IMR-90 (cell line): ENCODE measurements at regions not wholly inside any gene's neighbourhood (a gene's known extent, or its start where the extent isn't known, plus 50 kb on each side); places are given as distances from the start of the nearest gene placed in this dataset.

Experiments used
- BHLHE40 ChIP-seq: fragments of 150-350 bp; IDR thresholded peaks from 2 replicates; pipeline ENCODE4 v1.6.1; 2016; ENCODE audit warnings: mild to moderate bottlenecking, low read depth, low read length
- CEBPB ChIP-seq: IDR thresholded peaks from 2 replicates; pipeline ENCODE4 v1.6.1; 2012; ENCODE audit warnings: low read depth, low read length, improper control_type of control experiment
- ELK1 ChIP-seq: fragments of 150-350 bp; IDR thresholded peaks from 2 replicates; pipeline ENCODE4 v1.6.1; 2016; ENCODE audit warnings: low read depth, mild to moderate bottlenecking, low read length, moderate library complexity, borderline replicate concordance
- MAFK ChIP-seq: IDR thresholded peaks from 2 replicates; pipeline ENCODE4 v1.6.1; 2012; ENCODE audit warnings: low read depth, low read length, improper control_type of control experiment
- MAZ ChIP-seq: IDR thresholded peaks from 2 replicates; pipeline ENCODE4 v1.6.1; 2012; ENCODE audit warnings: low read depth, mild to moderate bottlenecking, low read length, improper control_type of control experiment, moderate library complexity, borderline replicate concordance
- MXI1 ChIP-seq: IDR thresholded peaks from 2 replicates; pipeline ENCODE4 v1.6.1; 2012; ENCODE audit warnings: low read depth, mild to moderate bottlenecking, low read length, moderate library complexity, borderline replicate concordance
- NFE2L2 ChIP-seq: fragments of 150-350 bp; IDR thresholded peaks from 2 replicates; pipeline ENCODE4 v1.6.1; 2016; ENCODE audit warnings: low read depth, mild to moderate bottlenecking, low read length
- POLR2A ChIP-seq: IDR thresholded peaks from 2 replicates; pipeline ENCODE4 v1.6.1; 2012; ENCODE audit warnings: mild to moderate bottlenecking, low read depth, low read length
- RAD21 ChIP-seq: IDR thresholded peaks from 2 replicates; pipeline ENCODE4 v1.6.1; 2012; ENCODE audit warnings: low read length, improper control_type of control experiment
- RCOR1 ChIP-seq: IDR thresholded peaks from 2 replicates; pipeline ENCODE4 v1.6.1; 2012; ENCODE audit warnings: mild to moderate bottlenecking, low read length, improper control_type of control experiment; ENCODE audit not compliant: insufficient replicate concordance
- RFX5 ChIP-seq: IDR thresholded peaks from 2 replicates; pipeline ENCODE4 v1.8.0; 2012; ENCODE audit warnings: low read depth, mild to moderate bottlenecking, low read length, moderate library complexity
- SMC3 ChIP-seq: fragments of 150-350 bp; IDR thresholded peaks from 2 replicates; pipeline ENCODE4 v1.6.1; 2016; ENCODE audit warnings: low read depth, mild to moderate bottlenecking, antibody characterized with exemption, low read length, moderate library complexity
- USF2 ChIP-seq: fragments of 150-350 bp; IDR thresholded peaks from 2 replicates; pipeline ENCODE4 v1.6.1; 2017; ENCODE audit warnings: mild to moderate bottlenecking, antibody characterized with exemption, low read length, low read depth
- TF ChIP-seq, protein P1 (sequence below): conservative IDR thresholded peaks from 2 replicates; pipeline ENCODE4 v1.5.1; 2012; ENCODE audit warnings: mild to moderate bottlenecking, low read depth, low read length, improper control_type of control experiment

DNA sequence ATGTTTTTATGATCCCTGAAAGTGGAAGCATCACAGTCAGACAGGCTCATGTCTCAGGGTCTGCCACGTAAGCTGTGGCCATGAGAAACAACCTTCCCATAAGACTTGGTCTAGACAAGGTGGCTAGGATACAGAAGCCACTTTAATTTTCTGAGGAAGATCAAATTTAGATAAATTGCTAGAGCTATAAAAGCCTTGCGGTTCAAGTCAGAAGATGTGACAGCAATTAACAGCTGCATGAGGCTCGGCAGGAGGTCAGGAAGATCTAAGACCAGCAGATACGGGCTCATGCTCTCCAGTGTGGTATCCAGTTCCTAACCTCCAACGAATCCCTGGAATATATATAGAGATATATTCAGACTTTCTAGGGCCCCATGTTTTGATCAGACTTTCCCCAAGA, 577.1 kb downstream of the PLPP3 start:
- TF ChIP-seq, protein P1, sequence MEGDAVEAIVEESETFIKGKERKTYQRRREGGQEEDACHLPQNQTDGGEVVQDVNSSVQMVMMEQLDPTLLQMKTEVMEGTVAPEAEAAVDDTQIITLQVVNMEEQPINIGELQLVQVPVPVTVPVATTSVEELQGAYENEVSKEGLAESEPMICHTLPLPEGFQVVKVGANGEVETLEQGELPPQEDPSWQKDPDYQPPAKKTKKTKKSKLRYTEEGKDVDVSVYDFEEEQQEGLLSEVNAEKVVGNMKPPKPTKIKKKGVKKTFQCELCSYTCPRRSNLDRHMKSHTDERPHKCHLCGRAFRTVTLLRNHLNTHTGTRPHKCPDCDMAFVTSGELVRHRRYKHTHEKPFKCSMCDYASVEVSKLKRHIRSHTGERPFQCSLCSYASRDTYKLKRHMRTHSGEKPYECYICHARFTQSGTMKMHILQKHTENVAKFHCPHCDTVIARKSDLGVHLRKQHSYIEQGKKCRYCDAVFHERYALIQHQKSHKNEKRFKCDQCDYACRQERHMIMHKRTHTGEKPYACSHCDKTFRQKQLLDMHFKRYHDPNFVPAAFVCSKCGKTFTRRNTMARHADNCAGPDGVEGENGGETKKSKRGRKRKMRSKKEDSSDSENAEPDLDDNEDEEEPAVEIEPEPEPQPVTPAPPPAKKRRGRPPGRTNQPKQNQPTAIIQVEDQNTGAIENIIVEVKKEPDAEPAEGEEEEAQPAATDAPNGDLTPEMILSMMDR, result no peak
- TF ChIP-seq RCOR1 (no peak), RFX5 (no peak), RAD21 (no peak), POLR2A (no peak), NFE2L2 (no peak), CEBPB (no peak), BHLHE40 (no peak), USF2 (no peak), SMC3 (no peak), MXI1 (no peak), MAFK (no peak), MAZ (no peak), ELK1 (no peak)
